GM23338 (cell line): ENCODE measurements at regions not wholly inside any gene's neighbourhood (a gene's known extent, or its start where the extent isn't known, plus 50 kb on each side); places are given as distances from the start of the nearest gene placed in this dataset.

ENCODE experiments used
- ATAC-seq: fragments of 200-7000 bp; cut with Tn5 transposase; 3 replicates; pipeline ENCODE4 v1.9.1; 2020
- DNase-seq: peaks from one replicate; pipeline ENCODE4 v3.0.0-alpha.2; 2015; ENCODE audit warnings: low spot score
- H2AFZ ChIP-seq: fragments of 200-600 bp; sonication (generic); 2 replicates; pipeline ENCODE4 v1.8.0; 2016; ENCODE audit warnings: antibody characterized with exemption, mild to moderate bottlenecking, moderate library complexity
- H3F3A ChIP-seq: fragments of 200-600 bp; sonication (generic); replicated peaks from 2 replicates; pipeline ENCODE4 v1.8.0; 2017; ENCODE audit warnings: antibody characterized with exemption, mixed run types, low read depth
- H3K27ac ChIP-seq: fragments of 200-600 bp; sonication (generic); 2 replicates; pipeline ENCODE4 v1.6.1; 2016; ENCODE audit warnings: low read depth
- H3K27me3 ChIP-seq: fragments of 200-600 bp; sonication (generic); 2 replicates; pipeline ENCODE4 v1.8.0; 2016; ENCODE audit warnings: mild to moderate bottlenecking, mixed run types, moderate library complexity; ENCODE audit not compliant: insufficient read depth
- H3K36me3 ChIP-seq: fragments of 200-600 bp; sonication (generic); 2 replicates; pipeline ENCODE4 v1.8.0; 2016; ENCODE audit warnings: mild to moderate bottlenecking; ENCODE audit not compliant: insufficient read depth
- H3K4me1 ChIP-seq: fragments of 200-600 bp; sonication (generic); 2 replicates; pipeline ENCODE4 v1.8.0; 2016; ENCODE audit warnings: mild to moderate bottlenecking, moderate library complexity; ENCODE audit not compliant: insufficient read depth
- H3K4me2 ChIP-seq: fragments of 200-600 bp; sonication (generic); 2 replicates; pipeline ENCODE4 v1.7.1; 2017; ENCODE audit warnings: mixed run types
- H3K4me3 ChIP-seq: fragments of 200-600 bp; sonication (generic); 2 replicates; pipeline ENCODE4 v1.6.1; 2016; ENCODE audit warnings: mixed run types
- H3K79me2 ChIP-seq: fragments of 200-600 bp; sonication (generic); replicated peaks from 2 replicates; pipeline ENCODE4 v1.8.0; 2017; ENCODE audit warnings: mild to moderate bottlenecking; ENCODE audit not compliant: insufficient read depth
- H3K9me2 ChIP-seq: fragments of 200-600 bp; sonication (generic); 2 replicates; pipeline ENCODE4 v1.8.0; 2017; ENCODE audit not compliant: insufficient read depth
- H4K20me1 ChIP-seq: fragments of 200-600 bp; sonication (generic); replicated peaks from 2 replicates; pipeline ENCODE4 v1.8.0; 2017; ENCODE audit warnings: mild to moderate bottlenecking; ENCODE audit not compliant: insufficient read depth
- H3K27ac Mint-ChIP-seq: 2 replicates; pipeline ENCODE4 v1.8.0; 2020; ENCODE audit warnings: inconsistent platforms, mild to moderate bottlenecking, moderate library complexity, mixed read lengths
- H3K27me3 Mint-ChIP-seq: 3 replicates; pipeline ENCODE4 v1.8.0; 2022; ENCODE audit warnings: low read depth, mild to moderate bottlenecking, moderate library complexity, mixed read lengths, inconsistent platforms; ENCODE audit not compliant: insufficient read depth, poor library complexity
- H3K36me3 Mint-ChIP-seq: 3 replicates; pipeline ENCODE4 v1.8.0; 2021; ENCODE audit warnings: low read depth, mild to moderate bottlenecking, inconsistent platforms, moderate library complexity, mixed read lengths
- H3K4me1 Mint-ChIP-seq: 3 replicates; pipeline ENCODE4 v1.8.0; 2020; ENCODE audit warnings: mild to moderate bottlenecking, inconsistent platforms, mixed read lengths
- H3K4me3 Mint-ChIP-seq: 3 replicates; pipeline ENCODE4 v1.8.0; 2021; ENCODE audit warnings: moderate library complexity, mild to moderate bottlenecking, inconsistent platforms, mixed read lengths
- H3K9me3 Mint-ChIP-seq: 3 replicates; pipeline ENCODE4 v1.8.0; 2020; ENCODE audit warnings: moderate library complexity, mild to moderate bottlenecking, inconsistent platforms, mixed read lengths
- CREB1 ChIP-seq: fragments of 250-450 bp; sonication (Bioruptor Pico); IDR thresholded peaks from 2 replicates; pipeline ENCODE4 v1.5.0; 2020; ENCODE audit warnings: low read depth, mild to moderate bottlenecking, moderate library complexity
- CTCF ChIP-seq, 2 experiments: fragments of 200-600 bp in 1 of 2; sonication (generic) in 1 of 2; conservative IDR thresholded peaks; 2 replicates each; pipeline versions ENCODE4 v1.5.1 to v1.6.1; 2016 to 2017; ENCODE audit warnings: antibody characterized with exemption in 2 of 2, low read depth in 2 of 2, mild to moderate bottlenecking in 2 of 2, moderate library complexity in 1 of 2
- ETS1 ChIP-seq: IDR thresholded peaks from 2 replicates; pipeline ENCODE4 v1.6.1; 2016; ENCODE audit warnings: antibody characterized with exemption
- EZH2 ChIP-seq: fragments of 200-600 bp; sonication (generic); IDR thresholded peaks from one replicate; pipeline ENCODE4 v1.8.0; 2017; ENCODE audit warnings: antibody characterized with exemption, mild to moderate bottlenecking, low read depth; ENCODE audit not compliant: unreplicated experiment
- EZH2phosphoT487 ChIP-seq: fragments of 200-600 bp; sonication (generic); IDR thresholded peaks from one replicate; pipeline ENCODE4 v1.8.1; 2018; ENCODE audit warnings: antibody characterized with exemption; ENCODE audit not compliant: unreplicated experiment
- JUNB ChIP-seq: IDR thresholded peaks from one replicate; pipeline ENCODE4 v1.6.1; 2016; ENCODE audit warnings: antibody characterized with exemption; ENCODE audit not compliant: unreplicated experiment
- NANOG ChIP-seq: IDR thresholded peaks from 2 replicates; pipeline ENCODE4 v1.6.1; 2016; ENCODE audit warnings: antibody characterized with exemption, borderline replicate concordance
- POLR2AphosphoS5 ChIP-seq: IDR thresholded peaks from 2 replicates; pipeline ENCODE4 v1.6.1; 2016; ENCODE audit warnings: antibody characterized with exemption, low read depth
- REST ChIP-seq: IDR thresholded peaks from one replicate; pipeline ENCODE4 v1.6.1; 2018; ENCODE audit warnings: antibody characterized with exemption; ENCODE audit not compliant: unreplicated experiment
- STAT1 ChIP-seq: IDR thresholded peaks from one replicate; pipeline ENCODE4 v1.6.1; 2016; ENCODE audit warnings: antibody characterized with exemption; ENCODE audit not compliant: unreplicated experiment
- ZNF114 ChIP-seq: fragments of 250-450 bp; sonication (Bioruptor Pico); IDR thresholded peaks from 2 replicates; pipeline ENCODE4 v1.5.0; 2020; ENCODE audit warnings: mild to moderate bottlenecking, moderate library complexity
- ZNF331 ChIP-seq: fragments of 250-450 bp; sonication (Bioruptor Pico); IDR thresholded peaks from 2 replicates; pipeline ENCODE4 v1.5.0; 2020; ENCODE audit warnings: low read depth, mild to moderate bottlenecking, moderate library complexity
- ZNF462 ChIP-seq: fragments of 250-450 bp; sonication (Bioruptor Pico); IDR thresholded peaks from 2 replicates; pipeline ENCODE4 v1.5.0; 2020; ENCODE audit warnings: mild to moderate bottlenecking, moderate library complexity

- Histone ChIP-seq H3K4me3 (no peak overlapping the region), H3K79me2 (no peaks in the 10 kb centered on the region), H3K27me3 (no peaks in the 10 kb centered on the region), H3K36me3 (no peaks in the 10 kb centered on the region), H3K4me1 (no peaks in the 10 kb centered on the region), H2AFZ (no peak overlapping the region), H3K27ac (no peak overlapping the region), H4K20me1 (no peaks in the 10 kb centered on the region), H3K9me2 (no peaks in the 10 kb centered on the region), H3F3A (no peaks in the 10 kb centered on the region), H3K4me2 (no peak overlapping the region)
- H3K36me3 Mint-ChIP-seq = peaks cover 17% of the 10 kb centered on the region; the same call in 2 of the 3 replicates
- no peak overlapping the region for H3K4me3 Mint-ChIP-seq
- H3K9me3 Mint-ChIP-seq = peaks cover 89% of the 10 kb centered on the region
- DNase-seq = no peak
- H3K4me1 Mint-ChIP-seq = no peaks in the 10 kb centered on the region
- peaks cover 5% of the 10 kb centered on the region for H3K27me3 Mint-ChIP-seq
- TF ChIP-seq JUNB = no peak
- TF ChIP-seq EZH2 = no peak
- TF ChIP-seq STAT1 = no peak
- no peak for TF ChIP-seq ZNF462
- no peak for TF ChIP-seq CREB1 (CRISPR knock-in tag)
- no peak for TF ChIP-seq POLR2AphosphoS5
- TF ChIP-seq CTCF (conservative IDR thresholded peaks at IDR 0.05; ENCODE audit: low read depth in 2 of 2) = no peak
- TF ChIP-seq ZNF114 = no peak
- no peak for TF ChIP-seq NANOG
- TF ChIP-seq ETS1 = no peak
- no peak for TF ChIP-seq REST
- no peak for TF ChIP-seq EZH2phosphoT487
- TF ChIP-seq ZNF331 (CRISPR knock-in tag) = no peak
- ATAC-seq = no peak
- no peak overlapping the region for H3K27ac Mint-ChIP-seq
Observed at GRCh38 chr15:25238126-25238525, 200.7 kb downstream of the UBE3A start.
